Femur (tissue), 1 donor: ENCODE measurements at regions not wholly inside any gene's neighbourhood (a gene's known extent, or its start where the extent isn't known, plus 50 kb on each side); places are given as distances from the start of the nearest gene placed in this dataset.

Experiments used
- DNase-seq: peaks from one replicate; pipeline ENCODE4 v3.0.0-alpha.2; 2017

GRCh38 chr2:108067820-108068405 is 81.6 kb downstream of the SLC5A7 start:
- DNase-seq, result no peak

- DNase-seq, result no peak
Observed at GRCh38 chr2:108069515-108070310, 83.4 kb downstream of the SLC5A7 start.

- no peak for DNase-seq
Observed at GRCh38 chr2:108073415-108074072, 87.2 kb downstream of the SLC5A7 start.

GRCh38 chr2:108074150-108074549 is 87.8 kb downstream of the SLC5A7 start:
- no peak for DNase-seq

GRCh38 chr2:108074946-108075345 is 88.6 kb downstream of the SLC5A7 start:
- DNase-seq, result no peak

GRCh38 chr2:108076527-108076926 is 90.2 kb downstream of the SLC5A7 start:
- no peak for DNase-seq

- no peak for DNase-seq
Observed at GRCh38 chr2:108079736-108080135, 93.4 kb downstream of the SLC5A7 start.

GRCh38 chr2:108080177-108080576 is 93.9 kb downstream of the SLC5A7 start:
- DNase-seq, result no peak

- DNase-seq, result no peak
Observed at GRCh38 chr2:108082978-108083377, 96.7 kb downstream of the SLC5A7 start.

- DNase-seq, result no peak
Observed at GRCh38 chr2:108084311-108084710, 98.0 kb downstream of the SLC5A7 start.

GRCh38 chr2:108092886-108093285 is 106.6 kb downstream of the SLC5A7 start:
- no peak for DNase-seq

- DNase-seq, result no peak
Observed at GRCh38 chr2:108101481-108101880, 115.2 kb downstream of the SLC5A7 start.

GRCh38 chr2:108106731-108107130 is 120.4 kb downstream of the SLC5A7 start:
- no peak for DNase-seq

GRCh38 chr2:108111936-108112335 is 125.6 kb downstream of the SLC5A7 start:
- DNase-seq, result no peak

GRCh38 chr2:108115868-108116267 is 123.9 kb upstream of the SULT1C3 start:
- DNase-seq, result no peak

GRCh38 chr2:108118996-108119395 is 120.8 kb upstream of the SULT1C3 start:
- DNase-seq, result no peak

- DNase-seq, result no peak
Observed at GRCh38 chr2:108119492-108119891, 120.3 kb upstream of the SULT1C3 start.

GRCh38 chr2:108124736-108125495 is 114.9 kb upstream of the SULT1C3 start:
- DNase-seq, result no peak

GRCh38 chr2:108125581-108125980 is 114.2 kb upstream of the SULT1C3 start:
- no peak for DNase-seq

GRCh38 chr2:108128249-108128648 is 111.5 kb upstream of the SULT1C3 start:
- DNase-seq, result no peak

GRCh38 chr2:108129636-108130035 is 110.1 kb upstream of the SULT1C3 start:
- no peak for DNase-seq

- DNase-seq, result no peak
Observed at GRCh38 chr2:108133457-108133856, 106.3 kb upstream of the SULT1C3 start.

GRCh38 chr2:108139521-108139920 is 100.2 kb upstream of the SULT1C3 start:
- DNase-seq, result no peak
